ENCODE measurements at regions not wholly inside any gene's neighbourhood (a gene's known extent, or its start where the extent isn't known, plus 50 kb on each side); places are given as distances from the start of the nearest gene placed in this dataset.

DNA sequence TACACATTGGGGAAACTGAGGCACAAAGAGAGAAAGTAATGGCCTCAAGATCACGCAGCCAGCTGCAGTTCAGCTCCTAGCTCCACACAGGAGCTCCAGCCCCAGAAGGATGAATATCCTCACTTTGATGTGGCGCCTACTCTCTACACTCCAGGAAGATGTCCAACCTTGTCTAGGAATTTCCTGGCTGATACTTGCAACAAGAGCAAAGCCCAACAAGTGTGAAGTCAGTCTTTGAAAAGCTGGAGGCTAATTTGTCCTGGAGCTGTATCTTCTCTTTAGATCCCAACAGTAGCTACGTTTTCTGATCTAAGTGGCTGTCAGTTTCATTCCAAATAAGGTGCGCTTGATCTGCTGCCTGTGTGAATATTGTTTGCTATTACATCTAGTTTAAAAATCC, 344.9 kb downstream of the PTPRU start:
- TF ChIP-seq, protein P1, sequence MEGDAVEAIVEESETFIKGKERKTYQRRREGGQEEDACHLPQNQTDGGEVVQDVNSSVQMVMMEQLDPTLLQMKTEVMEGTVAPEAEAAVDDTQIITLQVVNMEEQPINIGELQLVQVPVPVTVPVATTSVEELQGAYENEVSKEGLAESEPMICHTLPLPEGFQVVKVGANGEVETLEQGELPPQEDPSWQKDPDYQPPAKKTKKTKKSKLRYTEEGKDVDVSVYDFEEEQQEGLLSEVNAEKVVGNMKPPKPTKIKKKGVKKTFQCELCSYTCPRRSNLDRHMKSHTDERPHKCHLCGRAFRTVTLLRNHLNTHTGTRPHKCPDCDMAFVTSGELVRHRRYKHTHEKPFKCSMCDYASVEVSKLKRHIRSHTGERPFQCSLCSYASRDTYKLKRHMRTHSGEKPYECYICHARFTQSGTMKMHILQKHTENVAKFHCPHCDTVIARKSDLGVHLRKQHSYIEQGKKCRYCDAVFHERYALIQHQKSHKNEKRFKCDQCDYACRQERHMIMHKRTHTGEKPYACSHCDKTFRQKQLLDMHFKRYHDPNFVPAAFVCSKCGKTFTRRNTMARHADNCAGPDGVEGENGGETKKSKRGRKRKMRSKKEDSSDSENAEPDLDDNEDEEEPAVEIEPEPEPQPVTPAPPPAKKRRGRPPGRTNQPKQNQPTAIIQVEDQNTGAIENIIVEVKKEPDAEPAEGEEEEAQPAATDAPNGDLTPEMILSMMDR (IDR thresholded peaks at IDR 0.05; ENCODE audit: low read depth, low read length, poor library complexity, severe bottlenecking), result no peak
- TF ChIP-seq EZH2phosphoT487 (IDR thresholded peaks at IDR 0.05; ENCODE audit: borderline replicate concordance, low read length), result no peak
